Kidney (tissue), 13 donors: ENCODE measurements at regions not wholly inside any gene's neighbourhood (a gene's known extent, or its start where the extent isn't known, plus 50 kb on each side); places are given as distances from the start of the nearest gene placed in this dataset.

ENCODE experiments used
- DNase-seq, 5 donors: peaks; one replicate each; pipeline ENCODE4 v3.0.0-alpha.2; 2013 to 2020
- FAIRE-seq: peaks from 2 replicates; lab custom pipeline; 2012; peaks lifted over from hg19 to GRCh38; lab: Jason Lieb, UNC
- H3K27ac ChIP-seq, 2 donors: one replicate each; pipeline ENCODE4 v1.7.0; 2013; ENCODE audit warnings: low read depth in 2 of 2, low read length in 2 of 2, inconsistent platforms in 1 of 2
- H3K27me3 ChIP-seq: one replicate; pipeline ENCODE4 v1.7.1; 2013; ENCODE audit warnings: low read length, inconsistent platforms; ENCODE audit not compliant: control insufficient read depth, insufficient read depth
- H3K36me3 ChIP-seq, 3 donors: one replicate each; pipeline versions ENCODE4 v1.7.0 to v1.7.1; 2013; ENCODE audit warnings: low read length in 3 of 3, control low read depth in 1 of 3, inconsistent platforms in 1 of 3; ENCODE audit not compliant: insufficient read depth in 3 of 3, control insufficient read depth in 2 of 3
- H3K4me1 ChIP-seq, 3 donors: one replicate each; pipeline versions ENCODE4 v1.7.0 to v1.7.1; 2013; ENCODE audit warnings: low read length in 3 of 3, inconsistent platforms in 1 of 3, low read depth in 1 of 3; ENCODE audit not compliant: control insufficient read depth in 2 of 3, insufficient read depth in 2 of 3
- H3K4me3 ChIP-seq, 3 donors: one replicate each; pipeline versions ENCODE4 v1.7.0 to v1.8.1; 2013; ENCODE audit warnings: low read length in 3 of 3, control low read depth in 1 of 3, inconsistent platforms in 1 of 3
- H3K9ac ChIP-seq, 3 donors: one replicate each; pipeline versions ENCODE4 v1.7.0 to v1.7.1; 2013; ENCODE audit warnings: low read length in 3 of 3, control low read depth in 1 of 3, inconsistent platforms in 1 of 3
- H3K9me3 ChIP-seq, 3 donors: one replicate each; pipeline versions ENCODE4 v1.7.0 to v1.7.1; 2013; ENCODE audit warnings: low read length in 3 of 3, control low read depth in 1 of 3, inconsistent platforms in 1 of 3; ENCODE audit not compliant: control insufficient read depth in 2 of 3, insufficient read depth in 1 of 3
- intact Hi-C: fragments of 100-400 bp; cut with DNase I; formaldehyde crosslinking; loops from one replicate; pipeline ENCODE4 v1.11.1; 2022
- TF ChIP-seq, protein P1 (sequence below): IDR thresholded peaks from 3 replicates; pipeline ENCODE4 v1.5.1; 2012; ENCODE audit warnings: mild to moderate bottlenecking, moderate library complexity, borderline replicate concordance; ENCODE audit not compliant: insufficient read depth; ENCODE audit errors: extremely low read depth
- donor health status: control.
- donor health status: control.
- donor health status: control.
- donor health status: control.
- donor health status: control.
- donor health status: DM: yes; HTN: yes; CAD: no.
- donor health status: Normal renal cell carcinoma (clear cell type).

DNA sequence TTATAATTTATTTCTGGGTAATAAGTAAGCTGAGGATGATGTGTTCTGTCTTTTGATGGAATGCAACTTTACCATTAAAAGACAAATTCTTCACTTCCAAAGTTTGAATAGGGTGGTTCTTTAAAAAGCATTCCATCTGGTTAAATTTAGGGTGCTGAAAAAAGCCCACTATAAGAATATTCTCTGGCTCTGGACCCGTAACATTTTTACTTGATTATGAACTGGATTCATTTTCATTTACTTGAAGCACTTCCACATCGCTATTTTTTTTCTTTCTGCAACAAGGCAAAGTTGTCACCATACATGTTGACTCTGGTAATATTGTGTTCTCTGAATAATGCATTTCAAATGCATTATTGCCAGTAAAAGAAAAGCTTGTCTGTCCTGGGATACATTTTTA lies 344.6 kb downstream of the SATB2 start:
- no peak for FAIRE-seq
- TF ChIP-seq, protein P1, sequence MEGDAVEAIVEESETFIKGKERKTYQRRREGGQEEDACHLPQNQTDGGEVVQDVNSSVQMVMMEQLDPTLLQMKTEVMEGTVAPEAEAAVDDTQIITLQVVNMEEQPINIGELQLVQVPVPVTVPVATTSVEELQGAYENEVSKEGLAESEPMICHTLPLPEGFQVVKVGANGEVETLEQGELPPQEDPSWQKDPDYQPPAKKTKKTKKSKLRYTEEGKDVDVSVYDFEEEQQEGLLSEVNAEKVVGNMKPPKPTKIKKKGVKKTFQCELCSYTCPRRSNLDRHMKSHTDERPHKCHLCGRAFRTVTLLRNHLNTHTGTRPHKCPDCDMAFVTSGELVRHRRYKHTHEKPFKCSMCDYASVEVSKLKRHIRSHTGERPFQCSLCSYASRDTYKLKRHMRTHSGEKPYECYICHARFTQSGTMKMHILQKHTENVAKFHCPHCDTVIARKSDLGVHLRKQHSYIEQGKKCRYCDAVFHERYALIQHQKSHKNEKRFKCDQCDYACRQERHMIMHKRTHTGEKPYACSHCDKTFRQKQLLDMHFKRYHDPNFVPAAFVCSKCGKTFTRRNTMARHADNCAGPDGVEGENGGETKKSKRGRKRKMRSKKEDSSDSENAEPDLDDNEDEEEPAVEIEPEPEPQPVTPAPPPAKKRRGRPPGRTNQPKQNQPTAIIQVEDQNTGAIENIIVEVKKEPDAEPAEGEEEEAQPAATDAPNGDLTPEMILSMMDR: no peak
- Histone ChIP-seq H3K9ac (no peak overlapping the region), H3K4me1 (no peaks in the 10 kb centered on the region), H3K36me3 (no peaks in the 10 kb centered on the region), H3K27ac (no peak overlapping the region), H3K27me3 (no peaks in the 10 kb centered on the region), H3K4me3 (no peak overlapping the region), H3K9me3 (no peaks in the 10 kb centered on the region)
- intact Hi-C loops: no loop called here
- DNase-seq: no peak

- no peaks in the 10 kb centered on the region for H3K4me1 ChIP-seq
- no peak overlapping the region for H3K4me3 ChIP-seq
- no peak overlapping the region for H3K9ac ChIP-seq
- H3K9me3 ChIP-seq: no peaks in the 10 kb centered on the region
- FAIRE-seq: no peak
- DNase-seq: no peak
- TF ChIP-seq, protein P1: no peak
- no peaks in the 10 kb centered on the region for H3K27me3 ChIP-seq
- intact Hi-C loops: no loop called here
- no peak overlapping the region for H3K27ac ChIP-seq
- no peaks in the 10 kb centered on the region for H3K36me3 ChIP-seq
Observed at GRCh38 chr2:199111458-199111857, 346.3 kb downstream of the SATB2 start.

GRCh38 chr2:199108056-199108455 lies 349.7 kb downstream of the SATB2 start:
- Histone ChIP-seq H3K4me3 (no peak overlapping the region), H3K27me3 (no peaks in the 10 kb centered on the region), H3K27ac (no peak overlapping the region), H3K9me3 (no peaks in the 10 kb centered on the region), H3K9ac (no peak overlapping the region), H3K4me1 (no peaks in the 10 kb centered on the region), H3K36me3 (no peaks in the 10 kb centered on the region)
- TF ChIP-seq, protein P1: no peak
- no peak for DNase-seq
- intact Hi-C loops: no loop called here
- no peak for FAIRE-seq

- no peak overlapping the region for H3K27ac ChIP-seq
- FAIRE-seq (no peak), DNase-seq (no peak)
- TF ChIP-seq, protein P1: no peak
- no peaks in the 10 kb centered on the region for H3K27me3 ChIP-seq
- H3K9ac ChIP-seq: no peak overlapping the region
- no peak overlapping the region for H3K4me3 ChIP-seq
- H3K9me3 ChIP-seq: no peaks in the 10 kb centered on the region
- no peaks in the 10 kb centered on the region for H3K4me1 ChIP-seq
- intact Hi-C loops: no loop called here
- H3K36me3 ChIP-seq: no peaks in the 10 kb centered on the region
Observed at GRCh38 chr2:199105826-199106225, 351.9 kb downstream of the SATB2 start.
